DND-41 (cell line): ENCODE measurements at regions not wholly inside any gene's neighbourhood (a gene's known extent, or its start where the extent isn't known, plus 50 kb on each side); places are given as distances from the start of the nearest gene placed in this dataset.
"Not testable (repeated sequence)": the region's sequence is repeated elsewhere in the genome, so short reads cannot be mapped to it uniquely, and the experiment has no call there.

Experiments
- EZH2 ChIP-seq: IDR thresholded peaks from 3 replicates; pipeline ENCODE4 v1.6.1; 2012; ENCODE audit warnings: borderline replicate concordance, low read depth, mild to moderate bottlenecking, moderate library complexity, low read length, inconsistent platforms; ENCODE audit not compliant: severe bottlenecking
- TF ChIP-seq, protein P1 (sequence below): IDR thresholded peaks from 2 replicates; pipeline ENCODE4 v1.5.1; 2012; ENCODE audit warnings: borderline replicate concordance, low read length, moderate library complexity, mild to moderate bottlenecking; ENCODE audit not compliant: poor library complexity, severe bottlenecking; ENCODE audit errors: extremely low read depth

DNA sequence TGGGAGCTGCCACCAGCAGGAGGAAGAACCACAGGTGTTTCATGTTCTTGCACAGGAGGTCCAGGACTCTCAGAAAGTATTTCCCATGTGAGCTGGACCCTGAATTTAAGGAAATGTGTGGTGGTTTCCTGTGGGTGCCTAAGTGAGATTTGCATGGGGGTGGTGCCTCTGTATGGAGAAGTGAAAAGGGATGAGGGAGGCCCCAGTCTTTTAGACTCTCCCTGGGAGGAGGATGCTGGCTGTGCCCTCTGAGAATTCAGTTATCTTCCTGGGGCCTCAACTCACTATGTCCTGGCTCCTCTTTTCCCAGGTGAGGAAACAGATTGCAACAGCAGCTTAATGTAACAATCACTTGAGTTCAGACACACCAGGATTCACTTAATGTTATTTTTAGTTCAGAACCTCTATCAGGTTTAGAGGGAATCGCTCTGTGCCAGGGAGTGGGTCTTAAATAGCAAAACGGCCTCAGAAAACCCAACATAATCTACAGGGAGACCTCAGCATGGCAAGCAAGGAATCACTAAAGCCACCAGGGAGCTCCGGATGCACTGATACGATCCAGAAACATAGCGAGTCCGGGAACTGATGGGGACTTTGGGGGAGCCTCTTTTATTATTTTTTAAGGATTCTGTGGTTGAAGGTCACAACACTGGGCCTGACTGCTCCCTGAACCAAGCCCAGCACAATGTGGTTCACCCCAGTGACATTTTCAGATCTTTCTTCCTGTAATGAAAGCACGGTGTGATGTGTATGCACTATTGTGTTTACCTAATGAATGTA lies 823.5 kb downstream of the TMEM121 start:
- TF ChIP-seq EZH2, result not testable (repeated sequence)
- TF ChIP-seq, protein P1, sequence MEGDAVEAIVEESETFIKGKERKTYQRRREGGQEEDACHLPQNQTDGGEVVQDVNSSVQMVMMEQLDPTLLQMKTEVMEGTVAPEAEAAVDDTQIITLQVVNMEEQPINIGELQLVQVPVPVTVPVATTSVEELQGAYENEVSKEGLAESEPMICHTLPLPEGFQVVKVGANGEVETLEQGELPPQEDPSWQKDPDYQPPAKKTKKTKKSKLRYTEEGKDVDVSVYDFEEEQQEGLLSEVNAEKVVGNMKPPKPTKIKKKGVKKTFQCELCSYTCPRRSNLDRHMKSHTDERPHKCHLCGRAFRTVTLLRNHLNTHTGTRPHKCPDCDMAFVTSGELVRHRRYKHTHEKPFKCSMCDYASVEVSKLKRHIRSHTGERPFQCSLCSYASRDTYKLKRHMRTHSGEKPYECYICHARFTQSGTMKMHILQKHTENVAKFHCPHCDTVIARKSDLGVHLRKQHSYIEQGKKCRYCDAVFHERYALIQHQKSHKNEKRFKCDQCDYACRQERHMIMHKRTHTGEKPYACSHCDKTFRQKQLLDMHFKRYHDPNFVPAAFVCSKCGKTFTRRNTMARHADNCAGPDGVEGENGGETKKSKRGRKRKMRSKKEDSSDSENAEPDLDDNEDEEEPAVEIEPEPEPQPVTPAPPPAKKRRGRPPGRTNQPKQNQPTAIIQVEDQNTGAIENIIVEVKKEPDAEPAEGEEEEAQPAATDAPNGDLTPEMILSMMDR, result not testable (repeated sequence)
